Activated B cell treated with CpG ODN at 0.5 μM for 24 hours (primary cell): ENCODE measurements at regions not wholly inside any gene's neighbourhood (a gene's known extent, or its start where the extent isn't known, plus 50 kb on each side); places are given as distances from the start of the nearest gene placed in this dataset.

ENCODE experiments used
- ATAC-seq: fragments of 200-7000 bp; cut with Tn5 transposase; one replicate; pipeline ENCODE4 v1.10.0; 2021; ENCODE audit warnings: low read depth, mild to moderate bottlenecking, moderate library complexity
- CTCF ChIA-PET: fragments of 350-600 bp; sonication (Branson Sonifier 250); formaldehyde crosslinking; loops from one replicate; lab custom pipeline; 2021; ENCODE audit warnings: antibody characterized with exemption; lab: Charles Lee
- POLR2A ChIA-PET: fragments of 350-600 bp; sonication (Branson Sonifier 250); formaldehyde crosslinking; loops from one replicate; lab custom pipeline; 2021; ENCODE audit warnings: antibody characterized with exemption; lab: Charles Lee
- DNase-seq: peaks from one replicate; pipeline ENCODE4 v3.0.0; 2022
- H3K27ac Mint-ChIP-seq: one replicate; pipeline ENCODE4 v1.8.0; 2020; ENCODE audit warnings: mixed read lengths
- H3K27me3 Mint-ChIP-seq: one replicate; pipeline ENCODE4 v1.8.0; 2021; ENCODE audit warnings: mixed read lengths
- H3K36me3 Mint-ChIP-seq: one replicate; pipeline ENCODE4 v1.8.0; 2021; ENCODE audit warnings: low read depth, mixed read lengths
- H3K4me1 Mint-ChIP-seq: one replicate; pipeline ENCODE4 v1.8.0; 2021; ENCODE audit warnings: mixed read lengths
- H3K4me3 Mint-ChIP-seq: one replicate; pipeline ENCODE4 v1.8.0; 2020; ENCODE audit warnings: mild to moderate bottlenecking, mixed read lengths
- H3K9me3 Mint-ChIP-seq: one replicate; pipeline ENCODE4 v1.8.0; 2020; ENCODE audit warnings: mixed read lengths
- intact Hi-C: fragments of 100-400 bp; cut with micrococcal nuclease; formaldehyde crosslinking; loops from one replicate; pipeline ENCODE4 v1.15.1; 2024
- TF ChIP-seq, protein P1 (sequence below): fragments of 200-600 bp; IDR thresholded peaks from one replicate; pipeline ENCODE4 v1.8.0; 2022; ENCODE audit warnings: antibody characterized with exemption, mild to moderate bottlenecking

- CTCF ChIA-PET: no interaction called here
- Mint-ChIP-seq H3K36me3 (no peaks in the 10 kb centered on the region), H3K4me1 (no peaks in the 10 kb centered on the region), H3K9me3 (peaks cover 7% of the 10 kb centered on the region), H3K27me3 (no peaks in the 10 kb centered on the region), H3K27ac (no peak overlapping the region), H3K4me3 (no peak overlapping the region)
- TF ChIP-seq, protein P1, sequence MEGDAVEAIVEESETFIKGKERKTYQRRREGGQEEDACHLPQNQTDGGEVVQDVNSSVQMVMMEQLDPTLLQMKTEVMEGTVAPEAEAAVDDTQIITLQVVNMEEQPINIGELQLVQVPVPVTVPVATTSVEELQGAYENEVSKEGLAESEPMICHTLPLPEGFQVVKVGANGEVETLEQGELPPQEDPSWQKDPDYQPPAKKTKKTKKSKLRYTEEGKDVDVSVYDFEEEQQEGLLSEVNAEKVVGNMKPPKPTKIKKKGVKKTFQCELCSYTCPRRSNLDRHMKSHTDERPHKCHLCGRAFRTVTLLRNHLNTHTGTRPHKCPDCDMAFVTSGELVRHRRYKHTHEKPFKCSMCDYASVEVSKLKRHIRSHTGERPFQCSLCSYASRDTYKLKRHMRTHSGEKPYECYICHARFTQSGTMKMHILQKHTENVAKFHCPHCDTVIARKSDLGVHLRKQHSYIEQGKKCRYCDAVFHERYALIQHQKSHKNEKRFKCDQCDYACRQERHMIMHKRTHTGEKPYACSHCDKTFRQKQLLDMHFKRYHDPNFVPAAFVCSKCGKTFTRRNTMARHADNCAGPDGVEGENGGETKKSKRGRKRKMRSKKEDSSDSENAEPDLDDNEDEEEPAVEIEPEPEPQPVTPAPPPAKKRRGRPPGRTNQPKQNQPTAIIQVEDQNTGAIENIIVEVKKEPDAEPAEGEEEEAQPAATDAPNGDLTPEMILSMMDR: no peak
- intact Hi-C loops: no loop called here
- POLR2A ChIA-PET: no interaction called here
- no peak for DNase-seq
- ATAC-seq: no peak
Measured at GRCh38 chr14:85413836-85414526, 116.0 kb upstream of the FLRT2 start.

DNA sequence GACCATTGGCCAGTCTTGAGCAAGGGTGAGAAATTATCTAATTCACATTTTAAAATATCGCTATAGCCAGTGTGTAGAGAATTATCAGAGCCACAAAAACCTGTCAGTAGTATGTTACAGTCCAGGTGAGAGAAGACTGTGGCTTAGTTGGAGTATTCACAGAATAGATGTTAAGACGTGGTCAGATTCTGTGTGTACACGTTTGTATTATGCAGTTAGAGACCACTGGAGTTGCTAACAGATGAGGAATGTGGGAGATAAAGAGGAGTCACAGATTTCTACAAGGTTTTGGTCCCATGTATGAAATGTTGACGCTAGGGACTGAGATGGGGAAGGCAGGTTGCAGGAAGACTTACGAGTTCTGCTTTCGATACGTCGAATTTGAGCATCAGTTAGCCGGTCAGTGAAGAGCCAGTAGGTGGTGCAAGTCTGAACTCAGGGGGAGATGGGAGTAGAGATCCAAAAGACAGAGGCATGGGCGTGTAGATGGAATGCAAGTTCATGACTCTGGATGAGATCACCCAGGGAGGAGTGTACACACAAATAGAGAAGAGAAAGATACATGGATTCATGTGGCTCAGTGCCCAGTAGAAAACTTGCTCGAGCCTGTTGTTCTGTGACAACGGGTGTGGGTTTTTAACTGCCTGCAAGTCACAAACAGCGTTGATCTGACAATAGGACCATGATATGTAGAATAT lies 114.8 kb upstream of the FLRT2 start:
- no peak overlapping the region for H3K4me3 Mint-ChIP-seq
- no peaks in the 10 kb centered on the region for H3K36me3 Mint-ChIP-seq
- H3K4me1 Mint-ChIP-seq: no peaks in the 10 kb centered on the region
- ATAC-seq (no peak), DNase-seq (no peak)
- intact Hi-C loops: no loop called here
- no peak overlapping the region for H3K27ac Mint-ChIP-seq
- no peaks in the 10 kb centered on the region for H3K27me3 Mint-ChIP-seq
- H3K9me3 Mint-ChIP-seq: peaks cover 7% of the 10 kb centered on the region
- CTCF ChIA-PET: no interaction called here
- TF ChIP-seq, protein P1: no peak
- POLR2A ChIA-PET: no interaction called here

DNA sequence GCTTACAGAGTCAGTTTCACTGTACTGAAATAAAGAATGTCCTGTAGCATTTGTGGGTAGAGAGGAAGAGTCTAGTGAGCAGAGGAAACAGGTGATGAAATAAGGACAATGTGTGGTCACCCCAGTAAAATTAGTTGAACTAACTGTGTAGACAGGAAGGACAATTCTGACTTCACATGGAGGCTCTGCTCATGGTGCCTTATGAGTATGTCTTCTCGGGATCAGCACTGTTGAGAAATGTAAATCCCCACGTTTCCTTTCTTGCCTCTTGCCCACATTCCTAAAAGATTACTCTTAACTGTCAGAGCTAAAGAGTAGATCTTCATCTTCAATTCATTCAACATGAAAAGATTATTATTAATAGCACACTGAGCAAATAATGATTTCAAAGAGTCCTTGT lies 113.2 kb upstream of the FLRT2 start:
- Mint-ChIP-seq H3K27me3 (no peaks in the 10 kb centered on the region), H3K4me1 (no peaks in the 10 kb centered on the region), H3K27ac (no peak overlapping the region), H3K4me3 (no peak overlapping the region), H3K9me3 (peaks cover 2% of the 10 kb centered on the region), H3K36me3 (no peaks in the 10 kb centered on the region)
- ATAC-seq (no peak), DNase-seq (no peak)
- ChIA-PET CTCF (no interaction called here), POLR2A (no interaction called here)
- intact Hi-C loops: no loop called here
- TF ChIP-seq, protein P1: no peak

- no peak overlapping the region for H3K27ac Mint-ChIP-seq
- ChIA-PET POLR2A (no interaction called here), CTCF (no interaction called here)
- DNase-seq (no peak), ATAC-seq (no peak)
- no peak overlapping the region for H3K4me3 Mint-ChIP-seq
- intact Hi-C loops: no loop called here
- H3K9me3 Mint-ChIP-seq: peaks cover 4% of the 10 kb centered on the region
- H3K4me1 Mint-ChIP-seq: no peaks in the 10 kb centered on the region
- TF ChIP-seq, protein P1: no peak
- H3K36me3 Mint-ChIP-seq: no peaks in the 10 kb centered on the region
- no peaks in the 10 kb centered on the region for H3K27me3 Mint-ChIP-seq
Measured at GRCh38 chr14:85417396-85417795, 112.5 kb upstream of the FLRT2 start.

GRCh38 chr14:85418721-85419120 lies 111.2 kb upstream of the FLRT2 start:
- TF ChIP-seq, protein P1: no peak
- Mint-ChIP-seq H3K27me3 (no peaks in the 10 kb centered on the region), H3K4me1 (no peaks in the 10 kb centered on the region), H3K27ac (no peak overlapping the region), H3K4me3 (no peak overlapping the region), H3K9me3 (peaks cover 4% of the 10 kb centered on the region), H3K36me3 (no peaks in the 10 kb centered on the region)
- POLR2A ChIA-PET: no interaction called here
- intact Hi-C loops: no loop called here
- DNase-seq: no peak
- no peak for ATAC-seq
- CTCF ChIA-PET: no interaction called here
